Activated CD4-positive, alpha-beta T cell treated with anti-CD3 and anti-CD28 coated beads, Interleukin-2, Interleukin-4, amounts not matched to agents 100 ng/mL and 50 ng/mL, durations not matched to agents 16 hours and 8 hours (primary cell): ENCODE measurements at regions not wholly inside any gene's neighbourhood (a gene's known extent, or its start where the extent isn't known, plus 50 kb on each side); places are given as distances from the start of the nearest gene placed in this dataset.

ENCODE experiments used
- DNase-seq: peaks from one replicate; pipeline ENCODE4 v3.0.0-alpha.2; 2020; ENCODE audit warnings: low spot score

DNA sequence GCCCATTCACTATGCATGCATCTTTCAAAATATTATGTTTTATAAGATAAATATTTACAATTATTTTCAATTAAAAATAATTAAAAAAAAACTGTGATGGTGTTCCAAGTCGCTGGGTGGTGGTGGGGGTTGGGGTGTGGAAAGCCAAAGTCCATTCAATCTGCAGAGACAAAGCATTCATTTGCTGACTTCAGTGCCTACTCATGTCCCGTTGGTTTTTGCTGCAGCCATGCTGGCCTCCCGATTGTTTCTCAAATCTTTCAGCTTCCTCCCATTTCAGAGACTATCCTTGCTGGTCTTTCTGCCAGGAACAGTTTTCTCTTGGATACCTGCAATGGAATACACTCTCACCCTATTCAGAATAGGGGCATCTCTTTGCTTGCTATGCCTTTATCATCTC, 331.5 kb upstream of the NOVA1 start:
- no peak for DNase-seq

DNA sequence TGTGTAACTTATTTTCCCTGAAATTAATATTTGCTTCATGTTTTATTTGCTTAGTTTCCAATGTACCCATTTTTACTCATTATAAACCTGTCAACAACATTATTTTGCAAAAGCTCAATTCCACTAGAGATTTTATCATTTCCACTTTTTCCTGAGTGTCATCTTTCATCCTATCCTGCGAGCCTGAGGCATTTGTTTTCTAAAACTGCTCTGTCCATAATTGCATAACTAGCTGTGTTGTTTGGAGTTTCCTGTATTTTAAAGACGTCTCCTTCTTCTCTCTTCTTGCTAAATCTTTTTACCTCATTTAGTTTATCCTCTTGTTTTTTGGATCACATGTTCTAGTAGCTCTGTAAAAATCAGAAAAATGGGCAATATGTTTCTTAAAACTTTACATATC, 332.7 kb upstream of the NOVA1 start:
- DNase-seq: no peak

- no peak for DNase-seq
These were observed 334.8 kb upstream of the NOVA1 start for GRCh38 chr14:26932606-26933005.

DNA sequence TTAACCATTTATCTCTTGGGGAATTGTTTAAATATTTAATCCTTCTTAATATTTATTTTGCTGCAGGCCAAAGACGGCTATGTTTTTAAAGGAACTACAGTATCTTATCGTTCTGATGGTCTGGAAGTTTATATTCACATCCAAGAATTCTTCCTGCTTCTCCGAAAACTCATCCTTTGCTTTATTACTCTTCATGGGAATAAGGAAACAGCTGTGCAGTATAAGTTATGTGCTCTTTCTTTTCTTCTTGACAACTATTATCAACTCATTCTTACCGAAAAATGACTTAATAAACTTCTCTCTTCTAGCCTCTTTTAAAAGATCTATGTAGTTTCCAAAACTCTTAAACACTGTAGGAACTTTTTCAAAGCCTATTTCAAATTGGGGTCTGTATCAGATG, 335.6 kb upstream of the NOVA1 start:
- DNase-seq: no peak

DNA sequence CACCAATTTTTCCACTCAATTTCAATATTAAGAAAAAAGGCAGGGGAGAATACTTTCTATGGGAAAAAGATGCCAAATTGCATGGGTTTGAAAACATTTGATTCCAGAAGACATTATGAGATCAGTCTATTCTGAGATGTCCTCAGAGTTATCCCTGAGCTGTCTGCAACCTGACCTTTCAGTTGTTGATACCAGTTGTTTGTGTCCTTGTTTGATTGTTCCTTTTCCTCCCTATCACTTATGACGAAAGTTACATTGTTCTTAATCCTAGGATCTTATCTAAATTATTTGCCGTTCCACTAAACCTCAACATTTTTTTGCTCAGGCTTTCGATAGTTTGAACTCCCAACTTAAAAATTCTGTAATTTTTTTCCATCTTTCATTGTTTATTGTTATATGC, 336.3 kb upstream of the NOVA1 start:
- no peak for DNase-seq

DNA sequence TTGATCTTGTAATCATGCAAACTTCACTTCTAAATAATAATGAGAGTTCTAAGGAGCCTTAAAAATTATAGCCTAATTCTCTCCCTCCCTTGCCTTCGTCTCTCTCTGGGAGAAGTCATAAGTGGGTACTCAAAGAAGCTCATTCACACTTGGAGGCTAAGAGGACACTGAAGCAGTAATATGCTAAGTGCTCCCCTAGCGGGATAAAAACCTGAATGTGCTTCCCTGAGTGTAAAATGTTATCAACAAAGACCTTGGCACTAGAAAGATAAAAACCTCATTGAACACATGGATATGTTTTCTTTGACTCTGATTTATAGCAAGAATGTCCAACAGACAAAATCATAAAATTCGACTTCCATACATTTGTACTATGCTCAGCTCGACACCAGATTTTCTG, 337.9 kb upstream of the NOVA1 start:
- DNase-seq: no peak

- DNase-seq: no peak
These were observed 340.2 kb upstream of the NOVA1 start for GRCh38 chr14:26938054-26938453.

DNA sequence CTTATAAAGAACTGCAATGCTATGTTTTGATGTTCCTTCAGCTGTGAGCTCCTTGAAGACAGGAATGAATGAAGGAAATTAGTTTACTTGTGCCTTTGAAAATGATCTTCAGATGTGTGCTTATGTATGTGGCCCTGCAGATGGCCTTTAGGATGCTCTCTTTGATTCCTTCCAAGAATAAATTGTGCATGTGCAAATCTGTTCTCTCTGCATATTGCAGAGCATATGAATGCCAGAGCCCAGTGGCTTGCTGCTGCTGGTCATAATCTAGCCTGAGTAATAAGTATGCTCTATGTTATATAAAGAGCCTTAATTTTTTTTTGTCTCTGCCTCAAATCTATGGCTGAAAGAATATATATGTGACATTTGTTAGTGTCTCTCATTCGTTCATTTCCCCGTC, 341.9 kb upstream of the NOVA1 start:
- no peak for DNase-seq

- no peak for DNase-seq
These were observed 343.7 kb upstream of the NOVA1 start for GRCh38 chr14:26941521-26941920.

DNA sequence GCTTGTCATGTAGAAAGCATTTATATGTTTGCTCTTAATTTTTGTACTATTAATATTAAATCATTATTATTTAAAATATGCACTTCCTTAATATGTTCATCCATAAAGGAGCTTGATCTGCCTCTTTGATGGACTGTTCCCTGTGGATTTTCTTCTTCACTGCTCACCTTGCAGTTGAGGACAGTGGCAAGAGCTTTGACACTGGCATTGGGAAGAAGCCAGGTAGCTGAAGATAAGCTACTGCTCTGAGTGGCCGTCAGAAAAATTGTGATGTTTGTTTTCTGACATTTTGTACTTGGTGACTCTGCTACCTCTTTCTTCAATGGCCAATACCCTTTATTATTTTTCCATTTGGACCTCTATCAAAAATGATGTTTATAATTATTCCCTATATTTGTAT, 349.4 kb upstream of the NOVA1 start:
- no peak for DNase-seq

- no peak for DNase-seq
These were observed 361.6 kb upstream of the NOVA1 start for GRCh38 chr14:26959437-26959836.

GRCh38 chr14:26959972-26960660, 362.3 kb upstream of the NOVA1 start:
- no peak for DNase-seq

- no peak for DNase-seq
These were observed 365.9 kb upstream of the NOVA1 start for GRCh38 chr14:26963711-26964110.

DNA sequence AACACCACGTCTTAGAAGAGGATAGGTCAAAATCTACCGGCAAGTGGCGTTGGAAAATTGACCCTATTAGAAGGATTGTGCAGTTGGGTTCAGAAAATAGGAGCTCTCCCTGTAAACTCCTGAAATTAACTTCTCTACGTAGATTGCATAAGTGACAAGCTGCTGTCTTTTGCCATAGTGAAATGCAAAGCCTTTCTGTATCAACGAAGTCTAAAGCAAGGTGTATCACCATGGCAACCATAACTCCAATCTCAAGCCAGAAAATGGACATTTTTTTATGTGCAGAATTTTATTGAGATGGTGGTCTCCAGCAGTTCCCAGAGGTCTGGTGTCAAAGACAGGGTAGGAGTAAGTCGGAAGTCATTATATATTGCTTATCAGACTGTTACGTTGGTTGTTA, 367.7 kb upstream of the NOVA1 start:
- no peak for DNase-seq

DNA sequence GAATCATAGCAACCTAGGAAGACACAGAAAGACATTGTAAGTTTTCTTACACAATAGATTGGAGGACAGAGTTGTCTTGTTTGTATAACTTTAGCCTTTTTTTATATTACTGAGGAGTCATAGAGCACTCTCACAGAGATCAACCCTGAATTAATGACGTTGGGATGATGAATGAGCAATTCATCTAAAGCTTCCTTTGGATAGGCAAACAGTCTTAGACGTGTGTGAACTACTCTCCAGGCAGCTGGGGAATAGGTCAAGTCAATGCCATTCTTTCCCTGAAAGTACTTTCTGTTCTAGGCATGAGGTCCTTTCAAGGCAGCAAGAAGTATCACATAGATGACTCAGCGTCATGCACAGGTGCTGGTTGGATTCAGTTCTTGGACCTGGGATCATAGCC, 369.1 kb upstream of the NOVA1 start:
- DNase-seq: no peak

- DNase-seq: no peak
These were observed 377.1 kb upstream of the NOVA1 start for GRCh38 chr14:26974965-26975364.

- DNase-seq: no peak
These were observed 384.2 kb upstream of the NOVA1 start for GRCh38 chr14:26982071-26982470.

- peak; percentile 39 for DNase-seq
These were observed 386.7 kb upstream of the NOVA1 start for GRCh38 chr14:26984311-26985177.

DNA sequence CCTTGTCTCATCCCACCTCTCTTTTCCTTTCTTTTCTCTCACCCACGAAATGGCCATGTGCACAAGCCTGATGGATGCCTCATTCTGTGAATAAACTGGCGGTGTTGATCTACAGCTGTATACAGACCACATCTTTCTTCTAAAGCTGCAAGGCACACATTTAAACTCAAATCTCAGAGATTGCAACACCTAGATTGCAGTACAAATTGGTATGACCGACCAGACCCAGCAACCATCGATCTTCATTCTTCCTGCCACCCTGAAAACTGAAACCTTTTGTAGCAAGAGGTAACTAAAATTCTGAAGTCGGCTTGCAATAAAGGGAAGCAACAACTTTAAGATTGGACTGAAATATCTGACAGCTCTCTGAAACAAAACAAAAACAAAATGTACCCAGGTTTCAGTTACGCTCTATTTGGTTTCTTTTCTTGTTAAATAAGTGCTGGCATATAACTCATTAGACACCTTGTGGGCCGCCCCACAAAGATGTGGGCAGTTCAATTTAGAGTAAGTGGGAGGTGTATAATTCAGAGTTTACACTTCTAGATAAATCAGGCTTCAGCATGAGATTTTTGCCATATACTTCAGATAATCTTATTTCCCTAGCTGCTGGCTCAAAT, 390.0 kb upstream of the NOVA1 start:
- DNase-seq: no peak

DNA sequence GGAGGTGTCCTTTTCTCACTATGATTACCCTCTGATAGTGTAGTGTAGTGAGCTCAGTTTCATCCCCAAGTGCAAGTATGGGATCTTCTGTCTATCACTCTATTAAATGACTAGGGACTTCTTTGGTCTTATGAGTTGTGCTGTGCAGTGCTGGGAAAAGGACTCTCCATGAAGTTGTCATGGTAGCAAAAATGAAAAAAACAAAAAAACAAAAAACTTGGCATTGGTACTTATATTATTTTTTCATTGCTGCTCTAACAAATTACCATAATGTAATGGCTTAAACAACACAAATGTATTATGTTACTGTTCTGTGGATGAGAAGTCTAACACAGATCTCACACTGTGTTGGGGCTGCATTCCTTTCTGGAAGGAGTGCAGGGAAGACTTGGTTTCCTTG, 393.1 kb upstream of the NOVA1 start:
- DNase-seq: no peak

GRCh38 chr14:26992403-26993115, 394.7 kb upstream of the NOVA1 start:
- DNase-seq: no peak

DNA sequence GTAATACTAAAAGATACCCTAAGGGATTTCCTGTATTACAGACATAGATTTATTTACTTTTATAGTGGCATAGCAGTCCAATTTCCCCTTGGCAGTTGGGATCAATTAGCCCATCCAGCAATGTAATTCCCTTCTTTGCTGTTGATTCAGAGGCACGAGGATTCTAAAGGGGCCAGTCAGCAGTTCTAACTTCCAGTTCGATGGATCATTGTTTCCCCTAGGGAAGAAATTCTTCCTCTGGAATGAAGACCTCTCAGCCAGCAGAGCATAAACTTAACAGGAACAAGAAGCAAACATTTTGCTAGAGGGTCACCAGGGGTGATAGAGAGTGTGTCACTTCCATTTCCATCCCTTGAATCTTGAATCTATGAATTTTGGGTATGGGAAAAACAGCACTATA, 395.7 kb upstream of the NOVA1 start:
- no peak for DNase-seq

DNA sequence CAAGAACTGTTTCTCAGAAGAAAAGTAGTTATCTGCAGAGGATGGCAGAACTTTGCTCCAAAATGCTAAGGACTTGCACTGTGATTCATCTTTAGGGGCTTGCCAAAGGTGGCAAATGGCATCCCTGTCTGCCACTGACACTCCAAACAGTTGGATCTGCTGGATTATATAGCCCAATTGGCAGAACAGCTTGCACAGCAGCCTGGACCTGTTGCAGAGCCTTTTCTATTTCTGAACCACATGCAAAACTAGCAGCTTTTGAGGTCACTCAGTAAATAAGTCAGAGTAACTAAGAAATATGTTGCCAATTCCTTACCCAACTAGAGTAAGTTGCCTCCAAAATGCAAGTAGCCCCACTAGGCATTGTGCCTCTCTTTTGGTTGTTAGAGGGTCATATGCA, 397.5 kb upstream of the NOVA1 start:
- no peak for DNase-seq
